CD4-positive, alpha-beta T cell treated with Interleukin-17A for 1 hour (primary cell): ENCODE measurements at regions not wholly inside any gene's neighbourhood (a gene's known extent, or its start where the extent isn't known, plus 50 kb on each side); places are given as distances from the start of the nearest gene placed in this dataset.

Experiments used
- DNase-seq: peaks from one replicate; pipeline ENCODE4 v3.0.0-alpha.2; 2020

DNA sequence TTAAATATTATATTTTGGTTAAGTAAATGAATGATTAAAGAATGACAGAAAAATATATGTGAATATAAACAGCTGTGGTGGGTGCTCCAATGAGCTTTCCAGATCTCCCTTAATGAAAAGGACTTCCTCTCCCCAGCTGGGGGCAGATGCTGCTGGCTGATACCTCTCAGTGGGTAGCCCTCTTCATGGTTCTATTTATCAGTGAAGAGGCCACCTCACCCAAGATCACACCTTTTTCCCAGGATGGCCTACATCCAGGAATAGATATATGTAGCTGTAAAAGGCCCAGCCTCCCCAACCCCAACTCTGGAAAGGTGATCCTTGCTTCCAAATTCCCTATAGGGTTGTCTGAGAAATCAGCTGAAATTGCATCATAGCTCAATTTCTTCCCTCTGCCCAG, 135.2 kb upstream of the ACVR2A start:
- DNase-seq = no peak

GRCh38 chr2:147703171-147703570, 141.7 kb upstream of the ACVR2A start:
- no peak for DNase-seq

DNA sequence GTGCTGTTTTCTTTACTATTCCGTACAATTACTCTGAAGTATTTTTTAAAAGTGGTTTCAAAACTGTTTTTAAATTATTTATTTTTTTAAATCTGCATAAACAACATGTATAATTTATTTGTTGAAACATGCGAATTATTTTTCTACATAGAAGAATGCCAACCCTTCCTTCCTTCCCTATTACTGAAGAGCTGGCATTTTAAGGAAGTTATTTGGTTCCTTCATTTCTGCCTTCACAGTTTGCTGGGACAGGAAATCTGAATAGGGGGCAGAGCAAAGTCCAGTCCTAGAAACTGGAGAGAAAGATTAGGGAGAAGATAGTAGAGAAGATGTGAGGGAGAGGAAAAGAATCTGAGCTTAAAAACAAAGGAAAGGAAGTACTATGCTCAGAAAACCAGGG, 146.7 kb upstream of the ACVR2A start:
- DNase-seq = no peak

- DNase-seq = no peak
These were observed 148.4 kb upstream of the ACVR2A start for GRCh38 chr2:147696426-147696825.

DNA sequence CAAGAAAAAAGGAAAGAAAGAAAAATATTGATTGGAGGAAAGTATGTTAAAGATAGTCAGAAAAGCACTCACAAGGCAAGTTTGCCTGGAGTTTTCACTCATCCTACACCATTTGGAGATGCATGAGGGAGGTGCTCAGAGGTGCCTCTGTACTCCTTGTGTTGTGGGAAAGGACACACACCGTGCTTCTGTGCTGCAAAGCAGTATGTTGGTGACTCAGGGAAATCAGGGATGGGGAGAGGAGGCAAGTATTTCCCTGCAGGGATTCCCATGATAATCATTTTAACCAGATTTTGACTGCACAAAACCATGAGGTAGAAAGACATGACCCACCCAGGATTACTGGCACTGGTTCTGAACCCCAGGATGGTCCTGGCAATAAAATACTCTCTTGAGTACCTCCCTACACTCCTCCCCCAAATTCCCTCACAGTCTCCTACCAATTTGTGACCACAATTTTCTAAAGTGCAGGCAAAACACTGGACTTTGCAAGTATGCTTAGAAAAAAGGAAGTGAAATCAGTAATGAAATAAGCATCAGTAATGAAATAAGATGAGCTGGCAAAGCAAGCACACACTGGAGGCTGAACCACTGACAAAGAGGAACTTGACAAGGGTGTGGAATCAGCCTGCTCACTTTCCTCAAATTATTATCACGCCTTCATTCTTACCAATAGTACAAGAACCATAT, 155.5 kb upstream of the ACVR2A start:
- DNase-seq = peak; percentile 7

DNA sequence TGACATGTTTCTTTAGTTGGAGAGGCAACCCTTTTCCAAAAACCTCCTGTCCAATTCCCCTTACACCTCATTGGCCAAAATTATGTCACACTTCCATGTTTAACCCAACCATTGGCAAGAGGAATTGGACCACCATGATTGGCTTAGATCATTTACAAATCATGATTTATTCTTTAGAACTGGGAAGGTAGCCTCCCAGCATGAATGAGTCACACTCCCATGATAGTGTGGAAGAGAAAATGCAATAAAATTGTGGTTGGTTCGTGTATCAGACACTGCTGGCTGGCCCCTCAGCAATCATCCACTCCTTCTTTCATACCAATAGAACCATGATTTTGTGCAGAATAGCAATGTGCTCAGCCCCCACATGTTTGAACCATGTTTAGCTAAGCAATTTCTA, 156.6 kb upstream of the ACVR2A start:
- DNase-seq = no peak

GRCh38 chr2:147686365-147686764, 158.5 kb upstream of the ACVR2A start:
- DNase-seq = no peak

GRCh38 chr2:147684903-147685302, 159.9 kb upstream of the ACVR2A start:
- DNase-seq = no peak

DNA sequence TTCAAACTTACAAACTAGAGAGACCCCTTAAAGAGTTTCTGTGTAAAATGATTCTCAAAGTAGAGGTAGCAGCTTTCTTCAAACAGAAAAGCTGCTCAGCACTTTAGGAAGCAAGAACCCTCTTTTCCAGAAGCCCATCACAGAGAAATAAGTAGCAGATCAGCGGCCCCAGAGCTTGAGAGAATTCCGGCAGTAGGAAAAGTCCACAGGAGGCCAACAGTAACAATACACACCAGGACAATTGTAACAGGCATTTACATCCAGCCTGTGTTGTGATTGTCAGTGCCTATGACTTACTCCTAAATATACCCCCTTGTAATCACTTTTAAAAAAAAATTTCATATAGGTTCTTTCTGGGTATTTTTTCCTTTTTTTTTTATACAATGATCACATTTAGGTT, 161.4 kb upstream of the ACVR2A start:
- DNase-seq = no peak

- DNase-seq = no peak
These were observed 163.7 kb upstream of the ACVR2A start for GRCh38 chr2:147681093-147681492.

- no peak for DNase-seq
These were observed 164.8 kb upstream of the ACVR2A start for GRCh38 chr2:147679955-147680531.

- no peak for DNase-seq
These were observed 165.5 kb upstream of the ACVR2A start for GRCh38 chr2:147679191-147679954.

GRCh38 chr2:147665105-147665504, 179.7 kb upstream of the ACVR2A start:
- no peak for DNase-seq

DNA sequence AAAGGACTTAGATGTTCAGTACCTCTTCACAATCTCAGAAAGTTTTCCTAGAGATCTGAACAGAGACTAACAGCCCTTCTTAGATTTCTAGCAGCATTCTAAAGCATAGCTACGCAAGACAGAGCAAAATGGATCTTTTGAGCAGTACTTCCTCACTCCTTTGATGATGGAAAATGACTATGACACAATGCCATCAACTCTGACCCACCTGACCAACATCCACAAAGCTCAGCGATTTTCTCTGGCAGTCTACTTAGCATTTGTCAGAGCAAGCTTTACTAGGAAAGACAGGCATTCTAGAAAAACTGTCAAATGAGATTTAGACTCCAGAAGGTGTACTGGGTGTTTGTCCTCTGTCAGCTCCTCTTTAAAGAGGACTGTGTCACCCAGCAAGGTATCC, 180.9 kb upstream of the ACVR2A start:
- no peak for DNase-seq

- DNase-seq = peak; percentile 60
These were observed 181.5 kb upstream of the ACVR2A start for GRCh38 chr2:147663153-147663961.

GRCh38 chr2:147662221-147662620, 182.6 kb upstream of the ACVR2A start:
- no peak for DNase-seq

DNA sequence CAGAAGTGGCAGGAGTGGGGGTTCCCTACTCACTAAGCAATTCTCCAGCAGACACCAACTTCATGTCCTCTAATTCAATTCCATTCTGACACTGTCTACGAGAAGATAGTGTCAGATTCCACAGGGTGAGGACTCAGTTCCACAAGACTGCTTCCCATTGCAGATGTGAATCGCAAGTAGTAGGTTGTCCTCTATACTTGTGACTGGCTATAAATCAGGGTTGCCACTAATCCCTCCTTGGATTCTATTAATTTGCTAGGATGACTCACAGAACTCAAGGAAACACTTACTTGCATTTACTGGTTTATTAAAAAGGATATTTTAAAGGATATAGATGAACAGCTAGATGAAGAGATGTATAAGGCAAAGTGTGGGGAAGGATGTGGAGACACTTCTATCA, 184.1 kb upstream of the ACVR2A start:
- no peak for DNase-seq

- no peak for DNase-seq
These were observed 185.8 kb upstream of the ACVR2A start for GRCh38 chr2:147659051-147659450.

DNA sequence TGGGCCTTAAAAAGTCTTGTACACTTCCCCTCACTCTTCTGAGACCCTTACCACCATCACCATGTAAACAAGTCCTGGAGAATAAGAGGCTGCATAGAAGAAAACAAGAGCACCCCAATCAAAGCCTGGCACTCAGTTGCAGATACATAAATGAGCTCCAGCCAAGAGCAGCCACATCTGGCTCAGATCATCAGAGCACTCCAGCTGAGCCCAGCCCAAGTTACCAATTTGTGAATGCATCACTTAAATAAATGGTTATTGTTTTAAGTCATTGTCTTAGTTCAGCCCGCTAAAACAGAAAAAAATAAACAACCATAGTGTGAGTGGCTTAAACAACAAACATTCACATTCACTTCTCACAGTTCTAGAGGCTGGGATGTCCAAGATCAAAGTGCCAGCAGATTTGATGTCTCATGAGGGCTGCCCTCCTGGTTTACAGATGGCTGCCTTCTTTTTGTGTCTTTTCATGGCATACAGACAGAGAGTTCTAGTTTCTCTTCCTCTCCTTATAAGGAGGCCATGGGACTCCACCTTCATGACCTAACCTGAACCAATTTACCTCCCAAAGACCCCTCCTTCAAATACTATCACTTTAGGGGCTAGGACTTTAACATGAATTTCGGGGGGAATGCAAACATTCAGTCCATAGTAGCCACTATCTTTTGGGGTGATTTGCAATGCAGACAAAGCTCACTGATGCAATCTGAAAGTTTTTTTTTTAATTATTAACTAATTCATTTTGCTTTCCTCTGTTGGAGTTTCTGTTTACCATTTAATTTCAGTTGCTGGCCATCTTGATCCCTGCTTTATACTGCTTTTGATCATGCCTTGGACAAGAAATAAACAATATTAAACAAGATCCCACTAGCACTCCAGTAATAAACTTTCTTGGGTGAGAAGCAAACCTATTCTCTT, 187.5 kb upstream of the ACVR2A start:
- no peak for DNase-seq

DNA sequence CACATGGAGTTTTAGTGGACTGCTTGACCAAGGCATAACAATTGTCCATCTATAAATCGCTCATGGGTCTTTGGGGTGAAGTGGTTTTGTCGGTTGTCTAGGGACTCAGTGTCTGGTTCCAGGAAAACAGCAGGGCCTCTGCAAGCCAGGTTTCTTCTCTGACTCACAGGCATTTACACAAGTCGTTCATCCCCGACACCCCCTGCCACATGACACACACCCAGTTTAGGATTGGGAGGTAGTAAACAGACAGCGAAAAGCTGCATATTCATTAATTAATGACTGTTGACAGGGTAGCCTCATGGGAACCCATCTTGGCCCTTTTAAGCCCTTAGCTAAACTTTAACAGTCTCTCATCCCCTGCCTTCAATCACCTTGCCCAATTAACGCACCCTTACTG, 194.8 kb upstream of the ACVR2A start:
- no peak for DNase-seq

DNA sequence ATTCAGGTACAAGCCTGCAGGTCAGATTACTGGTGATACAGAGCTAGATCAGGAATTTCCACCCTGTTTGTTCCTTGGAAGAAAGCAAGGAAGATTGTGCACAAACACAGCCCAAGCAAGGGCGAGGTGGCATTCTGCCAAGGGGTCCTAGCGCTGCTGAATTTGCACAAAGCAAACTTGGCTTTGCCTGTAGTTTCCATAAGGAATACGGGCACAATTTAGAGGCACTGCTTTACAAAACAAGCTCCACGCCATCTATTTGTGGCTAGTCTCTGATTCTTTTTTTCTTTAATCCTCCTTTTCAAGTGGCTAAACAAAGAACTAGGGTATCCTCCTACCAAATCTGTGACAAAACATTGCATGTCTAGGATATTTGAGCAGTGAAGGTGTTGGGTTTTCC, 195.5 kb upstream of the ACVR2A start:
- no peak for DNase-seq

DNA sequence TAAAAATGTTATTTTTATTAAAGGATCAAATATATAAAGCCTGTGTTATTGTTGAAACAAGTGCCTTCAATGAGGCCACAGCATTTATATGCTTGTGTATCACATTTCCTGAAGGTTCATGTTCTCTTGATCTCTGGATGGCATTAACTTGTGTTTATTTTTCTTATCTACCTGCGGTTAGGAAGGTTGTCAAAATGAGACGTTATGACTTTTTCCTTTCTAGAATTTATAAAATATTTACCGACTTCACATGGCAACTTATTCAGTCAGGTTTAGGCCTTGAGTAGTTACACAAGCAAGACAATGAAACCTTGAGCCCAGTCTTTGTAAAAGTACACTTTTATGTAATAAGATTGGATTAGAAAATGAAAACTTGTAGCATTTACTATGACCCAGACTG, 196.4 kb upstream of the ACVR2A start:
- DNase-seq = no peak
